Activated CD8-positive, alpha-beta T cell treated with anti-CD3 and anti-CD28 coated beads for 36 hours (primary cell): ENCODE measurements at regions not wholly inside any gene's neighbourhood (a gene's known extent, or its start where the extent isn't known, plus 50 kb on each side); places are given as distances from the start of the nearest gene placed in this dataset.
"Not testable (repeated sequence)": the region's sequence is repeated elsewhere in the genome, so short reads cannot be mapped to it uniquely, and the experiment has no call there.

Source experiments
- ATAC-seq: fragments of 200-7000 bp; cut with Tn5 transposase; one replicate; pipeline ENCODE4 v1.10.0; 2021; ENCODE audit warnings: mild to moderate bottlenecking, moderate library complexity
- CTCF ChIA-PET: fragments of 350-600 bp; sonication (Branson Sonifier 250); formaldehyde crosslinking; loops from one replicate; lab custom pipeline; 2021; ENCODE audit warnings: antibody characterized with exemption; lab: Charles Lee
- POLR2A ChIA-PET: fragments of 350-600 bp; sonication (Branson Sonifier 250); formaldehyde crosslinking; loops from one replicate; lab custom pipeline; 2021; ENCODE audit warnings: antibody characterized with exemption; lab: Charles Lee
- DNase-seq: peaks from one replicate; pipeline ENCODE4 v3.0.0-alpha.2; 2020
- H3K27ac Mint-ChIP-seq: one replicate; pipeline ENCODE4 v1.8.0; 2021; ENCODE audit warnings: mild to moderate bottlenecking, mixed read lengths
- H3K27me3 Mint-ChIP-seq: one replicate; pipeline ENCODE4 v1.8.0; 2021; ENCODE audit warnings: mixed read lengths
- H3K36me3 Mint-ChIP-seq: one replicate; pipeline ENCODE4 v1.8.0; 2021; ENCODE audit warnings: low read depth, mixed read lengths
- H3K4me1 Mint-ChIP-seq: one replicate; pipeline ENCODE4 v1.8.0; 2021; ENCODE audit warnings: low read depth, mixed read lengths
- H3K4me3 Mint-ChIP-seq: one replicate; pipeline ENCODE4 v1.8.0; 2021; ENCODE audit warnings: mild to moderate bottlenecking, moderate library complexity, mixed read lengths
- H3K9me3 Mint-ChIP-seq: one replicate; pipeline ENCODE4 v1.8.0; 2021; ENCODE audit warnings: mixed read lengths
- intact Hi-C: fragments of 100-400 bp; cut with micrococcal nuclease; formaldehyde crosslinking; loops from one replicate; pipeline ENCODE4 v1.10.0; 2022
- TF ChIP-seq, protein P1 (sequence below): fragments of 200-600 bp; IDR thresholded peaks from one replicate; pipeline ENCODE4 v1.8.0; 2022; ENCODE audit warnings: antibody characterized with exemption, mild to moderate bottlenecking

DNA sequence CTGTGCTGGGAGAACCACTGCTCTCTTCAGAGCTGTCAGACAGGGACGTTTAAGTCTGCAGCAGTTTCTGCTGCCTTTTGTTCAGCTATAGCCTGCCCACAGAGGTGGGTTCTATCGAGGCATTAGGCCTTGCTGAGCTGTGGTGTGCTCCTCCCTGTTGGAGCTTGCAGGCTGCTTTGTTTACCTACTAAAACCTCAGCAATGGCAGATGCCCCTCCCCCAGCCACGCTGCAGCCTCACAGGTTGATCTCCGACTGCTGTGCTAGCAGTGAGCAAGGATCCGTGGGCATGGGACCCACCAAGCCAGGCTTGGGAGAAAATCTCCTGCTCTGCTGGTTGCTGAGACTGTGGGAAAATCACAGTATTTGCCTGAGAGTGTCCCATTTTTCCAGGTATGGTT, 133.8 kb upstream of the UBQLN2 start:
- Mint-ChIP-seq H3K27me3 (no peaks in the 10 kb centered on the region), H3K4me3 (no peak overlapping the region), H3K4me1 (peaks cover 13% of the 10 kb centered on the region), H3K27ac (no peak overlapping the region), H3K36me3 (peaks cover 12% of the 10 kb centered on the region), H3K9me3 (peaks cover 8% of the 10 kb centered on the region)
- ChIA-PET POLR2A (no interaction called here), CTCF (no interaction called here)
- intact Hi-C loops: no loop called here
- no peak for ATAC-seq
- peak; percentile 10 for DNase-seq
- TF ChIP-seq, protein P1, sequence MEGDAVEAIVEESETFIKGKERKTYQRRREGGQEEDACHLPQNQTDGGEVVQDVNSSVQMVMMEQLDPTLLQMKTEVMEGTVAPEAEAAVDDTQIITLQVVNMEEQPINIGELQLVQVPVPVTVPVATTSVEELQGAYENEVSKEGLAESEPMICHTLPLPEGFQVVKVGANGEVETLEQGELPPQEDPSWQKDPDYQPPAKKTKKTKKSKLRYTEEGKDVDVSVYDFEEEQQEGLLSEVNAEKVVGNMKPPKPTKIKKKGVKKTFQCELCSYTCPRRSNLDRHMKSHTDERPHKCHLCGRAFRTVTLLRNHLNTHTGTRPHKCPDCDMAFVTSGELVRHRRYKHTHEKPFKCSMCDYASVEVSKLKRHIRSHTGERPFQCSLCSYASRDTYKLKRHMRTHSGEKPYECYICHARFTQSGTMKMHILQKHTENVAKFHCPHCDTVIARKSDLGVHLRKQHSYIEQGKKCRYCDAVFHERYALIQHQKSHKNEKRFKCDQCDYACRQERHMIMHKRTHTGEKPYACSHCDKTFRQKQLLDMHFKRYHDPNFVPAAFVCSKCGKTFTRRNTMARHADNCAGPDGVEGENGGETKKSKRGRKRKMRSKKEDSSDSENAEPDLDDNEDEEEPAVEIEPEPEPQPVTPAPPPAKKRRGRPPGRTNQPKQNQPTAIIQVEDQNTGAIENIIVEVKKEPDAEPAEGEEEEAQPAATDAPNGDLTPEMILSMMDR: no peak

DNA sequence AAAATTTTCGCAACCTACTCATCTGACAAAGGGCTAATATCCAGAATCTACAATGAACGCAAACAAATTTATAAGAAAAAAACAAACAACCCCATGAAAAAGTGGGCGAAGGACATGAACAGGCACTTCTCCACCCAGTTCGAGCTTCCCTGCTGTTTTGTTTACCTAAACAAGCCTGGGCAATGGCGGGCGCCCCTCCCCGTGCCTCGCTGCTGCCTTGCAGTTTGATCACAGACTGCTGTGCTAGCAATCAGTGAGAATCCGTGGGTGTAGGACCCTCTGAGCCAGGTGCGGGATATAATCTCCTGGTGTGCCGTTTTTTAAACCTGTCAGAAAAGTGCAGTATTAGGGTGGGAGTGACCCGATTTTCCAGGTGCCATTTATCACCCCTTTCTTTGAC, 111.4 kb upstream of the UBQLN2 start:
- H3K27me3 Mint-ChIP-seq, CTCF ChIA-PET, intact Hi-C loops: not testable (repeated sequence)

DNA sequence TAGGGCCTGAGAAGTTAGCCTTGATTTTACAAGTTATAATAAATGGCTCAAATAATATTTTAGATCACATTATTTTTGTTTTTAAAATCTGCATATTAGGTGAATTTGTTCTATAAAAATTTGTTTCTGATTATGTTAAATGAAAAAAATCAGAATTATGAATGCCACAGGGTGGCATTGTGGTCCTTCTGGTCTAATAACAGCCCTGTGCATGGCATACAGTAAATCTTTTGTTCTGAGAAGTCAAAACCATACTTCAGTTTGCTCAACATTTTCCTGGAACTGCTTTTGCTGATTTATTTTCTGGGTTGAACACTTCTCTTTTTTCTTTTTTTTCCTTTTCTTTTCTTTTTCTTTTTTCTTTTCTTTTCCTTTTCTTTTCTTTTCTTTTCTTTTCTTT, 101.0 kb upstream of the UBQLN2 start:
- Mint-ChIP-seq H3K27me3 (no peaks in the 10 kb centered on the region), H3K4me3 (no peak overlapping the region), H3K4me1 (peaks cover 9% of the 10 kb centered on the region), H3K36me3 (peaks cover 15% of the 10 kb centered on the region), H3K27ac (no peak overlapping the region), H3K9me3 (peaks cover 14% of the 10 kb centered on the region)
- CTCF ChIA-PET: no interaction called here
- DNase-seq (no peak), ATAC-seq (no peak)
- TF ChIP-seq, protein P1: no peak
- POLR2A ChIA-PET: no interaction called here
- intact Hi-C loops: no loop called here

More for the DNA sequence above, 111.4 kb upstream of the UBQLN2 start:
- H3K4me1 Mint-ChIP-seq, H3K9me3 Mint-ChIP-seq, DNase-seq, H3K36me3 Mint-ChIP-seq, H3K27ac Mint-ChIP-seq, POLR2A ChIA-PET, ATAC-seq, H3K4me3 Mint-ChIP-seq: not testable (repeated sequence)

GRCh38 chrX:56468441-56468840, 95.0 kb upstream of the UBQLN2 start:
- ChIA-PET POLR2A (no interaction called here), CTCF (no interaction called here)
- Mint-ChIP-seq H3K4me1 (peaks cover 4% of the 10 kb centered on the region), H3K9me3 (peaks cover 7% of the 10 kb centered on the region), H3K27ac (no peak overlapping the region), H3K36me3 (peaks cover 8% of the 10 kb centered on the region), H3K4me3 (no peak overlapping the region), H3K27me3 (no peaks in the 10 kb centered on the region)
- TF ChIP-seq, protein P1: no peak
- ATAC-seq (no peak), DNase-seq (no peak)
- intact Hi-C loops: no loop called here

GRCh38 chrX:56494923-56495322, 68.5 kb upstream of the UBQLN2 start:
- CTCF ChIA-PET, intact Hi-C loops, ATAC-seq, DNase-seq, H3K36me3 Mint-ChIP-seq, H3K27me3 Mint-ChIP-seq, H3K27ac Mint-ChIP-seq, POLR2A ChIA-PET, H3K4me3 Mint-ChIP-seq, H3K4me1 Mint-ChIP-seq: not testable (repeated sequence)
- H3K9me3 Mint-ChIP-seq: peaks cover 14% of the 10 kb centered on the region

- H3K9me3 Mint-ChIP-seq: peaks cover 6% of the 10 kb centered on the region
- no peaks in the 10 kb centered on the region for H3K36me3 Mint-ChIP-seq
- DNase-seq (no peak), ATAC-seq (no peak)
- H3K27ac Mint-ChIP-seq: no peak overlapping the region
- no peaks in the 10 kb centered on the region for H3K4me1 Mint-ChIP-seq
- H3K27me3 Mint-ChIP-seq: no peaks in the 10 kb centered on the region
- intact Hi-C loops: no loop called here
- TF ChIP-seq, protein P1: no peak
- ChIA-PET POLR2A (no interaction called here), CTCF (no interaction called here)
- H3K4me3 Mint-ChIP-seq: no peak overlapping the region
These were observed 64.7 kb upstream of the UBQLN2 start for GRCh38 chrX:56498756-56499155.
